GM12873 (cell line): ENCODE measurements at regions not wholly inside any gene's neighbourhood (a gene's known extent, or its start where the extent isn't known, plus 50 kb on each side); places are given as distances from the start of the nearest gene placed in this dataset.

Experiments used
- CTCF ChIP-seq: IDR thresholded peaks from 2 replicates; pipeline ENCODE4 v1.5.1; 2012; ENCODE audit warnings: low read depth, mild to moderate bottlenecking, moderate library complexity, low read length, control low read depth; ENCODE audit not compliant: insufficient read depth; ENCODE audit errors: missing control alignments

DNA sequence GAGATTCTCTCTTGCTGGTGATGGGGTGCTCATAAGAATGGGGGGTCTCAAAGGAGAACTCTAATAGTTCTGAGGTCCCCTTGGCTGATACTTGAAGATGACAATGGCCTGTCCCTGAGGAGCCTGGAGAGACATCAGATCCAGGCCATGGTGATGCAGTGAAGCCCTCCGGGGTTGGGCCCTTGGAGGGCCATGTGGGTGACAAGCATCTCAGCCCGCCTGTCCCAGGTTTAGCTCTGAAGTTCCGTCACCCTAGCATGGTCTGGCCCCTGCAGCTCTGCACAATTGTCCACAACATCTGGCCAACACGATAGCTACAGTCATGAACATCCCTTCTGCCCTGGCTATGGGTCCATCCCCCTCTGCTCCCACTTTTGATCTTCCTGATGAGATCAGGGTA lies 202.8 kb upstream of the HS6ST1 start:
- no peak for TF ChIP-seq CTCF

DNA sequence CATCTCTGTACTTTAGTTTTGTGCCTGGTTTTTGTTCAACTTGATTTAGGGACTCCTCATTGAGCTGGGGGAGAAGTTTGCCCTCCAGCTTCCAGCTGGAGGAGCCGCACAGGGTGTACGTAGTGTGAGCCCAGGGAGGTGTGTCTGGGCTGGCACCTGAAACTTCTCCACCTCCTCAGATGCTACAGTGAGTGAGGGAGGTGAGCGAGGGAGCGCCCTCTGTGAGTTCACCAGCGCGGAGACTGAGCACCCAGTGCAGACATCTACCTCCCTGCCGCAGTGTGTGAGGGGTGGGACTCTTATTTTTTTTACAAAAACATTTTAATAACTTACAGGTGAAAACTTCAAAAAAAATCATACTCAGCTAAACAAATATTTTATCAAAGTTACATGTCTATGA lies 204.2 kb upstream of the HS6ST1 start:
- TF ChIP-seq CTCF: no peak

DNA sequence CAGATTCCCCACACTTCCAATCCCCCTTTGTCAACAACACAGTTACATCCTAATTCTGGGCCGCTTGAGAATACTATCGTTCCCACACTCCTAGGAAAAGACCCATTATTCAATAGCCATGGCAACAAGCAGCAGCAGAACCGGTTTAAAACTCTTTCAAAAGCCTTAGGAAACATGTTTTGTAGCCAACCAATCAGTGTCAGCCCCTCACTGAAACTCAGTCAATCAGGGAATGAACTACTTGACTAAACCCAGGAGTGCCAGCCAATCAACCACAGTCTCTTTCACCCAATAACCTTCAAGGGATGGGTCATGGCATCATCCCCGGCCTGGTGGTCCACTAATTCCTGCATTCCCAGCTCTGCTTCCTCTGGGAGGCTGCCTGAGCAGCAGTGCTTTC lies 204.8 kb upstream of the HS6ST1 start:
- no peak for TF ChIP-seq CTCF

DNA sequence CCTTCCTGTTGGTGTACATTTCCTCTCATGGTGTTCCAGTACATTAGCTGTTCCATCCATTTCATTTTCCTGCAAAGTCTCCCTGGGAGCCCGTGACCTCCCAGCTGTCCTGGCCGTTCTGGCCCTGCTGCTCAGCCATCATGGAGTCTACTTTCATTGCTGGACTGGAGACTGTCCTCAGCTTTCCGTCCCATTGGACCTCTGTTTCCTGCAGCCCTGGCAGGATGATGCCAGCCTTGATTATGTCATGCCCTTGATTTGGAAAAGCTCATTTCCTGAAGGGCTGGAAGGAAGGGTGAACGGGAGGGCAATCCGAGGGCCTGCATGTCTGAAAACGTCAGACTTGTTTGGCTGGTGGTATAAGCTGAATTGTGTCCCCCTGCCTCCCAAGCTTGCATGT lies 205.5 kb upstream of the HS6ST1 start:
- TF ChIP-seq CTCF: no peak

- no peak for TF ChIP-seq CTCF
These were observed 207.0 kb upstream of the HS6ST1 start for GRCh38 chr2:128525653-128526052.

DNA sequence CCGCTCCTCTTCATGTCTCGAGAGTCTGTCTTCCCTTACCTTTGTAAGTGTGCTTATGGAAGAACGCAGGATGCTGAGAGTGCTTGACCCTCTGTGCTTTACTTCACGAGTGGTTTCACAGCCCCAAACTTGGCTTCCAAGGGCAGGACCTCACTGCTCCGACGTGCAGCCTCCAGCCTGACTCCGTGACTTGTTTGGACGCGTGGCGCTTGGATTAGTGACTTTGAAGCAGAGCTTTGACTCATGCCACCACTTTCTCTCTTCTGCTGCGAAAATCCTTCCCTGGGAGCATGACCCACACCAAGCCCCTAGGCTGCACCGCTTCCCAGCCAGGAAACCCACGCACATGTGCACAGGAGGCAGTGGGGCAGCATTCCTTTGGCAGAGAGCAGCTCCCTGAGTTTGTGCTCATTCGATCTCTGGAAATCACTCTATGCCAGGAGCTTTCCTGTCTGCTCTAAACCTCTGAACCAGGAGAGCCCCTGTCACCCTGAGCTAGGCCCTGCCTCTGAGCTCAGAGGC lies 207.8 kb upstream of the HS6ST1 start:
- no peak for TF ChIP-seq CTCF

- no peak for TF ChIP-seq CTCF
These were observed 209.5 kb upstream of the HS6ST1 start for GRCh38 chr2:128528133-128528532.

- no peak for TF ChIP-seq CTCF
These were observed 211.4 kb upstream of the HS6ST1 start for GRCh38 chr2:128530025-128530573.
